ENCODE measurements at regions not wholly inside any gene's neighbourhood (a gene's known extent, or its start where the extent isn't known, plus 50 kb on each side); places are given as distances from the start of the nearest gene placed in this dataset.
A peak's percentile ranks its signal among the peaks of the same experiment; 100 is the strongest.

DNA sequence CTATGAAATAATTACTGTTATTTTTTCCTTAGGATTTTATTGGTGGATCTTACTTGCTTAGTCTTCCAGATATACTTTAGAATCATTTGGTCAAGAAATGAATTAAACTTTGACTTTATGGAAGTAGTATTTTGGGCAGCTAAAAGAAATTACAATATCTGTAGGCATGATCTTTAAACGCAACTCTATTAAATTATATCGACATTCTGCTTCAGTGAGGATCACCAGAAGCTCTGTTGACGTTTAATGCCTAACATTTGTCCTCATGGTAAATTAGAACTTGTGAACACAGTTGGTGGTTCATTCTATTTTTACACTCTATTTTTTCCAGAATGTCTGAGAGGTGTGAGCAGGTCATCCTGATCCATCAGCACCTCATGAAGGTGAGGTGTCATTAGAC, 211.6 kb downstream of the TMEM167A start (continued):
- TF ChIP-seq ZNF138 (CRISPR knock-in tag; conservative IDR thresholded peaks at IDR 0.05) (no peak), ZNF423 (CRISPR knock-in tag; IDR thresholded peaks at IDR 0.05) (no peak), IRF2 (CRISPR knock-in tag; IDR thresholded peaks at IDR 0.05; ENCODE audit: borderline replicate concordance, low read depth) (no peak)
- TF ChIP-seq, protein P1, sequence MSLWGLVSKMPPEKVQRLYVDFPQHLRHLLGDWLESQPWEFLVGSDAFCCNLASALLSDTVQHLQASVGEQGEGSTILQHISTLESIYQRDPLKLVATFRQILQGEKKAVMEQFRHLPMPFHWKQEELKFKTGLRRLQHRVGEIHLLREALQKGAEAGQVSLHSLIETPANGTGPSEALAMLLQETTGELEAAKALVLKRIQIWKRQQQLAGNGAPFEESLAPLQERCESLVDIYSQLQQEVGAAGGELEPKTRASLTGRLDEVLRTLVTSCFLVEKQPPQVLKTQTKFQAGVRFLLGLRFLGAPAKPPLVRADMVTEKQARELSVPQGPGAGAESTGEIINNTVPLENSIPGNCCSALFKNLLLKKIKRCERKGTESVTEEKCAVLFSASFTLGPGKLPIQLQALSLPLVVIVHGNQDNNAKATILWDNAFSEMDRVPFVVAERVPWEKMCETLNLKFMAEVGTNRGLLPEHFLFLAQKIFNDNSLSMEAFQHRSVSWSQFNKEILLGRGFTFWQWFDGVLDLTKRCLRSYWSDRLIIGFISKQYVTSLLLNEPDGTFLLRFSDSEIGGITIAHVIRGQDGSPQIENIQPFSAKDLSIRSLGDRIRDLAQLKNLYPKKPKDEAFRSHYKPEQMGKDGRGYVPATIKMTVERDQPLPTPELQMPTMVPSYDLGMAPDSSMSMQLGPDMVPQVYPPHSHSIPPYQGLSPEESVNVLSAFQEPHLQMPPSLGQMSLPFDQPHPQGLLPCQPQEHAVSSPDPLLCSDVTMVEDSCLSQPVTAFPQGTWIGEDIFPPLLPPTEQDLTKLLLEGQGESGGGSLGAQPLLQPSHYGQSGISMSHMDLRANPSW (CRISPR knock-in tag; conservative IDR thresholded peaks at IDR 0.05; ENCODE audit: low read depth) = no peak
- TF ChIP-seq, protein P2, sequence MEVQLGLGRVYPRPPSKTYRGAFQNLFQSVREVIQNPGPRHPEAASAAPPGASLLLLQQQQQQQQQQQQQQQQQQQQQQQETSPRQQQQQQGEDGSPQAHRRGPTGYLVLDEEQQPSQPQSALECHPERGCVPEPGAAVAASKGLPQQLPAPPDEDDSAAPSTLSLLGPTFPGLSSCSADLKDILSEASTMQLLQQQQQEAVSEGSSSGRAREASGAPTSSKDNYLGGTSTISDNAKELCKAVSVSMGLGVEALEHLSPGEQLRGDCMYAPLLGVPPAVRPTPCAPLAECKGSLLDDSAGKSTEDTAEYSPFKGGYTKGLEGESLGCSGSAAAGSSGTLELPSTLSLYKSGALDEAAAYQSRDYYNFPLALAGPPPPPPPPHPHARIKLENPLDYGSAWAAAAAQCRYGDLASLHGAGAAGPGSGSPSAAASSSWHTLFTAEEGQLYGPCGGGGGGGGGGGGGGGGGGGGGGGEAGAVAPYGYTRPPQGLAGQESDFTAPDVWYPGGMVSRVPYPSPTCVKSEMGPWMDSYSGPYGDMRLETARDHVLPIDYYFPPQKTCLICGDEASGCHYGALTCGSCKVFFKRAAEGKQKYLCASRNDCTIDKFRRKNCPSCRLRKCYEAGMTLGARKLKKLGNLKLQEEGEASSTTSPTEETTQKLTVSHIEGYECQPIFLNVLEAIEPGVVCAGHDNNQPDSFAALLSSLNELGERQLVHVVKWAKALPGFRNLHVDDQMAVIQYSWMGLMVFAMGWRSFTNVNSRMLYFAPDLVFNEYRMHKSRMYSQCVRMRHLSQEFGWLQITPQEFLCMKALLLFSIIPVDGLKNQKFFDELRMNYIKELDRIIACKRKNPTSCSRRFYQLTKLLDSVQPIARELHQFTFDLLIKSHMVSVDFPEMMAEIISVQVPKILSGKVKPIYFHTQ (CRISPR knock-in tag; IDR thresholded peaks at IDR 0.05) = no peak
- TF ChIP-seq, protein P3, sequence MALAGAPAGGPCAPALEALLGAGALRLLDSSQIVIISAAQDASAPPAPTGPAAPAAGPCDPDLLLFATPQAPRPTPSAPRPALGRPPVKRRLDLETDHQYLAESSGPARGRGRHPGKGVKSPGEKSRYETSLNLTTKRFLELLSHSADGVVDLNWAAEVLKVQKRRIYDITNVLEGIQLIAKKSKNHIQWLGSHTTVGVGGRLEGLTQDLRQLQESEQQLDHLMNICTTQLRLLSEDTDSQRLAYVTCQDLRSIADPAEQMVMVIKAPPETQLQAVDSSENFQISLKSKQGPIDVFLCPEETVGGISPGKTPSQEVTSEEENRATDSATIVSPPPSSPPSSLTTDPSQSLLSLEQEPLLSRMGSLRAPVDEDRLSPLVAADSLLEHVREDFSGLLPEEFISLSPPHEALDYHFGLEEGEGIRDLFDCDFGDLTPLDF (CRISPR knock-in tag; IDR thresholded peaks at IDR 0.05) = no peak
- TF ChIP-seq, protein P4, sequence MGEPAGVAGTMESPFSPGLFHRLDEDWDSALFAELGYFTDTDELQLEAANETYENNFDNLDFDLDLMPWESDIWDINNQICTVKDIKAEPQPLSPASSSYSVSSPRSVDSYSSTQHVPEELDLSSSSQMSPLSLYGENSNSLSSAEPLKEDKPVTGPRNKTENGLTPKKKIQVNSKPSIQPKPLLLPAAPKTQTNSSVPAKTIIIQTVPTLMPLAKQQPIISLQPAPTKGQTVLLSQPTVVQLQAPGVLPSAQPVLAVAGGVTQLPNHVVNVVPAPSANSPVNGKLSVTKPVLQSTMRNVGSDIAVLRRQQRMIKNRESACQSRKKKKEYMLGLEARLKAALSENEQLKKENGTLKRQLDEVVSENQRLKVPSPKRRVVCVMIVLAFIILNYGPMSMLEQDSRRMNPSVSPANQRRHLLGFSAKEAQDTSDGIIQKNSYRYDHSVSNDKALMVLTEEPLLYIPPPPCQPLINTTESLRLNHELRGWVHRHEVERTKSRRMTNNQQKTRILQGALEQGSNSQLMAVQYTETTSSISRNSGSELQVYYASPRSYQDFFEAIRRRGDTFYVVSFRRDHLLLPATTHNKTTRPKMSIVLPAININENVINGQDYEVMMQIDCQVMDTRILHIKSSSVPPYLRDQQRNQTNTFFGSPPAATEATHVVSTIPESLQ (CRISPR knock-in tag; IDR thresholded peaks at IDR 0.05) = no peak

DNA sequence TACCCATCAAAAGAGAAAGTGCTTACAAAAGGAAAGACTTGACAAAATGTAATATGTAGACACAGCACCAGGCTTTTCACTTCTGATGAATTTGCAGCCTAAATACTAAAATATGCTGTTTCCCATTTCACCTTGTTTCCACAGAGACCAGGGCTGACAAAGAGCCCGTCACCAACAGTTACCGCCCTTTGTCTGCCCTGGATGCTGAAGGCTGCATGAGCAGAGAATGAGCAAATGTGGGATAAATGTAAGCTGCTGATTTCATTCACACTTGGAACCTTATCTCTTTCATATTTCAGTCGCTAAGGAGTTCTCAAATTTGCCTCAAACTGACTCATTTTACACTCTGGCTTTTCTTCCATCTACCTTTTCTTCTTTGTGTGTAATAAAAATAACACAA, 213.9 kb downstream of the TMEM167A start:
- ChIA-PET CTCF (no interaction called here), POLR2A (no interaction called here)
- no peaks in the 10 kb centered on the region for H3K36me3 Mint-ChIP-seq
- peak; percentile 41; the same call in 1 of the 2 replicates for ATAC-seq
- H3K27me3 Mint-ChIP-seq (ENCODE audit: low read depth) = no peaks in the 10 kb centered on the region
- no peak for DNase-seq (ENCODE audit: low spot score)
- H3K27ac Mint-ChIP-seq = no peak overlapping the region
- no peak for TF ChIP-seq CREB1 (CRISPR knock-in tag; IDR thresholded peaks at IDR 0.05)
- TF ChIP-seq, protein P5, sequence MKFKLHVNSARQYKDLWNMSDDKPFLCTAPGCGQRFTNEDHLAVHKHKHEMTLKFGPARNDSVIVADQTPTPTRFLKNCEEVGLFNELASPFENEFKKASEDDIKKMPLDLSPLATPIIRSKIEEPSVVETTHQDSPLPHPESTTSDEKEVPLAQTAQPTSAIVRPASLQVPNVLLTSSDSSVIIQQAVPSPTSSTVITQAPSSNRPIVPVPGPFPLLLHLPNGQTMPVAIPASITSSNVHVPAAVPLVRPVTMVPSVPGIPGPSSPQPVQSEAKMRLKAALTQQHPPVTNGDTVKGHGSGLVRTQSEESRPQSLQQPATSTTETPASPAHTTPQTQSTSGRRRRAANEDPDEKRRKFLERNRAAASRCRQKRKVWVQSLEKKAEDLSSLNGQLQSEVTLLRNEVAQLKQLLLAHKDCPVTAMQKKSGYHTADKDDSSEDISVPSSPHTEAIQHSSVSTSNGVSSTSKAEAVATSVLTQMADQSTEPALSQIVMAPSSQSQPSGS (CRISPR knock-in tag; IDR thresholded peaks at IDR 0.05; ENCODE audit: borderline replicate concordance, low read depth) = no peak
- H3K9me3 Mint-ChIP-seq = no peaks in the 10 kb centered on the region
- no peak overlapping the region for H3K4me3 Mint-ChIP-seq
- H3K4me1 Mint-ChIP-seq = peaks cover 37% of the 10 kb centered on the region

DNA sequence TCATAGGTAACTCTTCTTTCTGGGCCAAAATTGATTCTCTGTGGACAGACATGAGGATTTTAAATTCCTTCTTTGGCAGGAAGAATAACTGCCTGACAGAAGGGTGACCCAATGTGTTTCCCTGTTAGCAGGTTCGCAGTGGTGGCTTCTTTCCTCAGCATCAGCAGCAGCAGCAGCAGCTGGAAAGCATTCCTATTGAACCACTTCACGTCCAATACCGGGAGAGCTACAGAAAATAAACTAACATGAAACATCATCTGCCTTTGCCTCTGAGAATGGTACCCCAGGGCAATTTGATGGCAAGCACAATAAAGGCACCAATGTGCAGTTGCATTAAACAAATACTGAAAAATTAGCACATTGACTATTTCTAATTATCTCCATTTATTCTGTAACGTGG, 214.5 kb downstream of the TMEM167A start:
- DNase-seq (ENCODE audit: low spot score) = no peak
- H3K27ac Mint-ChIP-seq = peak overlapping the region; percentile 58; the same call in 1 of the 2 replicates
- no peak for ATAC-seq
- no peaks in the 10 kb centered on the region for H3K36me3 Mint-ChIP-seq
- ChIA-PET CTCF (no interaction called here), POLR2A (no interaction called here)
- H3K4me1 Mint-ChIP-seq = peaks cover 40% of the 10 kb centered on the region
- no peaks in the 10 kb centered on the region for H3K9me3 Mint-ChIP-seq
- no peak for TF ChIP-seq MXD4 (CRISPR knock-in tag; IDR thresholded peaks at IDR 0.05; ENCODE audit: borderline replicate concordance)
- TF ChIP-seq, protein P6, sequence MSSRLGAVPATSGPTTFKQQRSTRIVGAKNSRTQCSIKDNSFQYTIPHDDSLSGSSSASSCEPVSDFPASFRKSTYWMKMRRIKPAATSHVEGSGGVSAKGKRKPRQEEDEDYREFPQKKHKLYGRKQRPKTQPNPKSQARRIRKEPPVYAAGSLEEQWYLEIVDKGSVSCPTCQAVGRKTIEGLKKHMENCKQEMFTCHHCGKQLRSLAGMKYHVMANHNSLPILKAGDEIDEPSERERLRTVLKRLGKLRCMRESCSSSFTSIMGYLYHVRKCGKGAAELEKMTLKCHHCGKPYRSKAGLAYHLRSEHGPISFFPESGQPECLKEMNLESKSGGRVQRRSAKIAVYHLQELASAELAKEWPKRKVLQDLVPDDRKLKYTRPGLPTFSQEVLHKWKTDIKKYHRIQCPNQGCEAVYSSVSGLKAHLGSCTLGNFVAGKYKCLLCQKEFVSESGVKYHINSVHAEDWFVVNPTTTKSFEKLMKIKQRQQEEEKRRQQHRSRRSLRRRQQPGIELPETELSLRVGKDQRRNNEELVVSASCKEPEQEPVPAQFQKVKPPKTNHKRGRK (CRISPR knock-in tag; IDR thresholded peaks at IDR 0.05; ENCODE audit: borderline replicate concordance) = no peak
- TF ChIP-seq, protein P7, sequence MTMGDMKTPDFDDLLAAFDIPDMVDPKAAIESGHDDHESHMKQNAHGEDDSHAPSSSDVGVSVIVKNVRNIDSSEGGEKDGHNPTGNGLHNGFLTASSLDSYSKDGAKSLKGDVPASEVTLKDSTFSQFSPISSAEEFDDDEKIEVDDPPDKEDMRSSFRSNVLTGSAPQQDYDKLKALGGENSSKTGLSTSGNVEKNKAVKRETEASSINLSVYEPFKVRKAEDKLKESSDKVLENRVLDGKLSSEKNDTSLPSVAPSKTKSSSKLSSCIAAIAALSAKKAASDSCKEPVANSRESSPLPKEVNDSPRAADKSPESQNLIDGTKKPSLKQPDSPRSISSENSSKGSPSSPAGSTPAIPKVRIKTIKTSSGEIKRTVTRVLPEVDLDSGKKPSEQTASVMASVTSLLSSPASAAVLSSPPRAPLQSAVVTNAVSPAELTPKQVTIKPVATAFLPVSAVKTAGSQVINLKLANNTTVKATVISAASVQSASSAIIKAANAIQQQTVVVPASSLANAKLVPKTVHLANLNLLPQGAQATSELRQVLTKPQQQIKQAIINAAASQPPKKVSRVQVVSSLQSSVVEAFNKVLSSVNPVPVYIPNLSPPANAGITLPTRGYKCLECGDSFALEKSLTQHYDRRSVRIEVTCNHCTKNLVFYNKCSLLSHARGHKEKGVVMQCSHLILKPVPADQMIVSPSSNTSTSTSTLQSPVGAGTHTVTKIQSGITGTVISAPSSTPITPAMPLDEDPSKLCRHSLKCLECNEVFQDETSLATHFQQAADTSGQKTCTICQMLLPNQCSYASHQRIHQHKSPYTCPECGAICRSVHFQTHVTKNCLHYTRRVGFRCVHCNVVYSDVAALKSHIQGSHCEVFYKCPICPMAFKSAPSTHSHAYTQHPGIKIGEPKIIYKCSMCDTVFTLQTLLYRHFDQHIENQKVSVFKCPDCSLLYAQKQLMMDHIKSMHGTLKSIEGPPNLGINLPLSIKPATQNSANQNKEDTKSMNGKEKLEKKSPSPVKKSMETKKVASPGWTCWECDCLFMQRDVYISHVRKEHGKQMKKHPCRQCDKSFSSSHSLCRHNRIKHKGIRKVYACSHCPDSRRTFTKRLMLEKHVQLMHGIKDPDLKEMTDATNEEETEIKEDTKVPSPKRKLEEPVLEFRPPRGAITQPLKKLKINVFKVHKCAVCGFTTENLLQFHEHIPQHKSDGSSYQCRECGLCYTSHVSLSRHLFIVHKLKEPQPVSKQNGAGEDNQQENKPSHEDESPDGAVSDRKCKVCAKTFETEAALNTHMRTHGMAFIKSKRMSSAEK (CRISPR knock-in tag; IDR thresholded peaks at IDR 0.05; ENCODE audit: borderline replicate concordance) = no peak
- TF ChIP-seq, protein P8, sequence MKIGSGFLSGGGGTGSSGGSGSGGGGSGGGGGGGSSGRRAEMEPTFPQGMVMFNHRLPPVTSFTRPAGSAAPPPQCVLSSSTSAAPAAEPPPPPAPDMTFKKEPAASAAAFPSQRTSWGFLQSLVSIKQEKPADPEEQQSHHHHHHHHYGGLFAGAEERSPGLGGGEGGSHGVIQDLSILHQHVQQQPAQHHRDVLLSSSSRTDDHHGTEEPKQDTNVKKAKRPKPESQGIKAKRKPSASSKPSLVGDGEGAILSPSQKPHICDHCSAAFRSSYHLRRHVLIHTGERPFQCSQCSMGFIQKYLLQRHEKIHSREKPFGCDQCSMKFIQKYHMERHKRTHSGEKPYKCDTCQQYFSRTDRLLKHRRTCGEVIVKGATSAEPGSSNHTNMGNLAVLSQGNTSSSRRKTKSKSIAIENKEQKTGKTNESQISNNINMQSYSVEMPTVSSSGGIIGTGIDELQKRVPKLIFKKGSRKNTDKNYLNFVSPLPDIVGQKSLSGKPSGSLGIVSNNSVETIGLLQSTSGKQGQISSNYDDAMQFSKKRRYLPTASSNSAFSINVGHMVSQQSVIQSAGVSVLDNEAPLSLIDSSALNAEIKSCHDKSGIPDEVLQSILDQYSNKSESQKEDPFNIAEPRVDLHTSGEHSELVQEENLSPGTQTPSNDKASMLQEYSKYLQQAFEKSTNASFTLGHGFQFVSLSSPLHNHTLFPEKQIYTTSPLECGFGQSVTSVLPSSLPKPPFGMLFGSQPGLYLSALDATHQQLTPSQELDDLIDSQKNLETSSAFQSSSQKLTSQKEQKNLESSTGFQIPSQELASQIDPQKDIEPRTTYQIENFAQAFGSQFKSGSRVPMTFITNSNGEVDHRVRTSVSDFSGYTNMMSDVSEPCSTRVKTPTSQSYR (CRISPR knock-in tag; IDR thresholded peaks at IDR 0.05) = no peak
- H3K27me3 Mint-ChIP-seq (ENCODE audit: low read depth) = no peaks in the 10 kb centered on the region
- H3K4me3 Mint-ChIP-seq = no peak overlapping the region
